ENCODE measurements at regions not wholly inside any gene's neighbourhood (a gene's known extent, or its start where the extent isn't known, plus 50 kb on each side); places are given as distances from the start of the nearest gene placed in this dataset.

DNA sequence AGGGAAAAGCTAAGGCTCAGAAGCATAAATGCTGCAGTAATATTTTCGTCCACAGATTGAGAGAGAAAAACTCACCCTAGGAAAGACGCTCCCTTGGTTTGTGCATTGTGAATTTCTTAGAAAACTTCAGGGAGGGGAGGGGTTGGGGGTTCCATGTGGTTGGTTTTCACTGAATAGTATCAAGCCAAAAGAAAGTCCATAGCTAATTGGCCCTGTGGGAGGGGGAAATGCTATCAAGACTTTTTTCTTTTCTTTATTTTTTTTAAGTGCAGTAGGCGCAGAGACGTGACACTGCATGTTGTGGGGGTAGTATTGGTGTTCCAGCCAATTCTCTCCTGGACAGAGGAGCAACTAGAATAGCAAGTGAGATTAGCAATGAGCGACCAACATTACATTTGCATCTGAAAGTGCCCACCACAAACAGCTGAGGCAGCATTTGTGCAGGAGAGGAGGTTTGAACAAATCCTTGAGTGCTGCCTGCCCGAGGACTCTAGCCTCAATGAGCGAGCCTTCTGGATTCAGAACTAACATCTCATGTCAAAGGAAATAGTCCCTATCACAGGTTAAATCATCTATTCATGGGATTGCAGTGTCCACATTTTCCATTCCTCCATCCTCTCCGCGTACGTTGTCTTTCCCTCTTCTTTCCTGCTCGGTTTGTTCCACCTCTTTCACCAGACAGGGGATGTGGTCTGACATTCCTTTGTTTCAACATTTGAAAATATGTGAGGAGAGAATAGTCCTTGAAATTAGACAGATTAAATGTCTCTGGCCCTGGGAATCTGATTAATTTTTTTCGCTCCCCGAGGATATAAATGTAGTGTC, 118.0 kb upstream of the MARK1 start:
- no peak for DNase-seq

DNA sequence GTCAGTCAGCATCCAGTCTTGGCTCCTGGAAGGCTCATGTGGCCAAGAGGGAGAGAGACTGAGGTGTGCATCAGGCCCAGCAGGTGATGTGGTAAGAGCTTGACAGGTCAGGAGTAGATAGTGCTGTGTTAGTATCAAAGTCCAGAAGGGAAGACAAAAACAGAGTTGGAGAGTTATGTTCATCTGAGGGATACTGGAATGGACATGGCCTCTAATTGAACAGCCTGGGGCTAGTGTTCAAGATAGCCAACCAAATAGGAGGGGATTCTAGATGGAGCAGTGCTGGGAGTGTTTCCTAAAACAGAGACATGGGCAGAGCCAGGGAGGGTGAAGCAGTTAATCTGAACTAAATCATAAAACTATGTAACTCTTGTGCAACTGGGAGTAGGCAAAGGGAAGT, 120.7 kb upstream of the MARK1 start:
- DNase-seq = no peak

DNA sequence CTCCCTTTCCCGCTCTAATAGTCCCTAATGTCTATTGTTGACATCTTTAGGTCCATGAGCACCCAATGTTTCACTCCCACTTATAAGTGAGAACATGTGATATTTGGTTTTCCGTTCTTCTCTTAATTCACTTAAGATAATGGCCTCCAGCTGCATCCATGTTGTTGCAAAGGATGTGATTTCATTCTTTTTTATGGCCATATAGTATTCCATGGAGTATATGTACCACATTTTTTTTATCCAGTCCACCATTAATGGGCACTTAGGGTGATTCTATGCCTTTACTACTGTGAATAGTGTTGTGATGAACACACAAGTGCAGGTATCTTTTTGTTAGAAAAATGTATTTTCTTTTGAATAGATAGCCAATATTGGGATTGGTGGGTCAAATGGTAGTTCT, 126.0 kb upstream of the RAB3GAP2 start:
- DNase-seq = no peak

DNA sequence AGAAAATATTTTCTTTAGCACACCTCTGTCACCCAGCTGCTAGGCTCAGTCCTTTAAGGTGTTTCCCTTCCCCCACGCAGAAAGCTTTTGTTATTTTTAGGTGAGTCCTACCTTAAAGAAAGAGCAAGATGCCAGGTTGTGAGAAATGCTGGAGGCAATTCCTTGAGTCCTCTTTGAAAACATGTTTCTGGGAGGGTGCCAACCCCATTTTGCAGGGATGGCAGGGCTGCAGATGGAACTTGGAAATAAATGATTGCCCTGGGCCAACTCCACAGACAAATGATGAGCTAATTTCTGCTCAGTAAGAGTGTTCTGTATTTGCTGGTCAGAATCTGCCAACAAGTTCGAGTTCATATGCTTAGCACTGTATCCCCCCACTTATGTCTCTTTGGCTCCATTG, 119.2 kb upstream of the RAB3GAP2 start:
- DNase-seq = no peak

DNA sequence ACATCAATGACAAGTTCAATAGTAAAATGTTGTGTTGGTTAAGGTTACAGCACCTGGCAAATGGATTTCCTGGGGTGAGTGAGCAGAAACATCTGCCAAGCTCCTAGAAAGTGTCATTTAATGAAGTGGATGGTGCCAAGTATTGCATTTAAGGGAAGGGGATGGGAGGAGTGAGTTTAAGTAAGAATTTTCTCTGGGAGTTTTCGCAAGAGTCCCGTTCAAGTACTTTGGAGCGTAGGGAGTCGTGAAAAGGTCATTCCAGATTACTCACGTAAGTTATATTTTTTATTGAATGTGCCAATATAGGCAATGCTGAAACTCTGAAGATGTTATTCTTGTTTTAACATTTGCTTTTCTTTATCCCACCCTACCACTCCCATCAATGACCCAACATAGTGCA, 117.4 kb upstream of the RAB3GAP2 start:
- no peak for DNase-seq

DNA sequence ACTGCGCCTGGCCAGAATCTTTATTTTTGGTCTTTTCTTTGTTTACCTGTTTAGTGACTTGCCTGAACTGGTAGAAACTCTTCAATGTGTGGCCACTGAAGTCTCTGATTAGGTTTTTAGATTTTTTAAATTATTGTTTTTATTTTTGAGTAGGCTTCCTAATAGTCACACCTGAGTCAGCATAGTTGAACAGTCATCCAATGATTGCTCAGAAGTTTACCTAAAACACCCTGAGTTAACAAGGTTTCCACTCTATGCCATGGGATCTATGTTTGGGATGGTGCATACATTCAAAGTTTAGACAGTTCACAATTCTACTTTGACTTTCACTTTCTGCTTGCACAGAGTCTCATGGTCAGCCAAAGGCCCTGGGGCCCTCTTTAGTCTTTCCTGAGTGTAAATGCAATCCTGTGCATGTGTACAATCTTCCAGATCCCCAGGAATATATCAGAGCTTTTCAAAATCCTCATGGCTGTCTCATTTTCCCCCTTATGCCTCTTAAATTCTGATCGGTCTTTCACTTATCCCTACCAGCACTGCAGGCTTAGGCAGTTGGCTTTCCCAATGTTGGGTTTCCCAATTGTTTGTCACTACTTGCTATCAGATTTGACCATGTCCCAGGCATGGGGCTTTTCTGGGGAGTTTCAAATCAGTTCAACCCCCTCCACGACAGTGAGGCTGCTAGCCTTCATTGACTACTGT, 114.4 kb upstream of the RAB3GAP2 start:
- DNase-seq = peak; percentile 18

DNA sequence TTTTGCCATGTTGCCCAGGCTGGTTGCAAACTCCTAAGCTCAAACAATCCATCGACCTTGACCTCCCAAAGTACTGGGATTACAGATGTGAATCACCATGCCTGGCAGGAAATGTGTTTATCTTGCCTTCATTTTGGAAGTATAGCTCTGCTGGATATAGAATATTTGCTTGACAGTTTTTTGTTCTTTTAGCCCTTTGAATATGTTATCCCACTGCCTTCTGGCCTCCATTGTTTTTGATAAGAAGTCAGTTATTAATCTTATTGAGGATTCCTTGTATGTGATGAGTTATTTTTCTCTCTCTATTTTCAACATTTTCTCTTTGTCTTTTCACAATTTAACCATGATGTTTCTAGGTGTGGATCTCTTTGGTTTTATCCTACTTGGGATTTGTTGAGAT, 112.9 kb upstream of the RAB3GAP2 start:
- peak; percentile 15 for DNase-seq

DNA sequence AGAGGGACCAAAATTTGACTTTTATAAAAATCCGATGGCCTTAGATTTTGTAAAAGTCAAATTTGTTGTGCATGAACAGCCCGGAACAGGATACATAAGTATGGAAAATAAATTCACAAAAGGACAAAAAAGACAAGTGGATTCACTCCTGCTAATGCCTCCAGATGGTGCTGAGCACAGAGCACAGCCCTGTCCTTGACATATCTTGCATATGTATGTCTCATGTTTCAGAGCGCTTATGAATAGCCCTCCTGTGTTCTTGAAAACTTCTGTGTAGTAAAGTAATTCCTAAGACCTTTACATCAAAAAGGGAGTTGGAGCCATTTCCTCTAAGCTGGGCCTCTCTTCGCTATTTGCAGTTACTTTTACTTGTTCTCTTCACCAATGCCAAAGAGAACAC, 110.7 kb upstream of the RAB3GAP2 start:
- DNase-seq = no peak

DNA sequence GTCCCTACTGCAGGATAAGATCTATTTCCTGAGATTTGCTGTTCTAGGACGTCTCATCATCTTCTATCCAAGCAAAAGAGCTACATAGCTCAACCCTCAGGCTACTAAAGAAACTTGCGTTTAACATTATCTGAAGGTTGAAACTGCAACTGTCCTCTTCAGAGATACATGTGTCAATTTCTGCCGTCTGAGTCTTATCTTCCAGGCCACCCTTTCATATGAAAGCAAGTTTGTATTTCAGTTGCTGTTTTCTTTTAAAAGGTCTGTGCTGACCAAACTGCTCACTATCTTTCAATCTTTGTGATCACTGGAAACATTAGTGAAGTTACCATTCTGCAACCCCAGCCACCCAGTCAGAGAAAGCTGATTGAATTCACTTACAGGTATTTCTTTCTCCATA, 108.6 kb upstream of the RAB3GAP2 start:
- peak; percentile 77 for DNase-seq

DNA sequence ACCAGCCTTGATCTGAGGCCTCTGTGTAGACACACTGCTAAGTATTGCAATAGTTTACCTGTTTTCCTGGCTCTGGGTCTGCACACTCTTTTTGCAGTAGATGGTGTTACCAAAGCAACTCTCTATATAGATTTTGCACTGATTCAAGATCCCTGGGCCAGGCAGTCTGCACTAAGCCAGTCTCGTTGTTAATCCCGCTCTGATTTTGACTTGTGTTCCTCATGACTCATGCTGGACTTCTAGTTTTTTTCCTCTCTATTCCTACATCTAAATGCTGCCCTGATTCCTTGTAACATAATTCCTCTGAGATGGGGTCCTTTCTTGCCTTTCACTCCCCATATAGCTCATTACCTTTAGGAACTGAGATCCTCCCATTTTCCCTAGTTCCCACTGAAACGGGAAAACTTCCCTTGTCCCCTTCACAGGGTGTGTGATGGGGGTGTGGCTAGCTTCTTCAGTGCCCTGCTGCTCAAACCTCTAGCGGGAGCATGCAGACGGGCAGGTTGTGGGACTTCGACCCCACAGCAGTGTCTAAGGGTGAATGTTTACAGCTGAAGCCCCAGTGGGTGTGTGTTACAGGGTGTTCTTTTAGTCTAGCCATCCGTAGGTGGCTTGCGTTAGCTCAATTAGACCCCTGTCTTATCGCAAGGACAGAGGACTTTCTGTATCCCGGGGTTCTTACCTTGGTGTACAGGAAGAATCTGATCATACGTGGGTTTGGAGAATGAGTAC, 106.5 kb upstream of the RAB3GAP2 start:
- DNase-seq = no peak

DNA sequence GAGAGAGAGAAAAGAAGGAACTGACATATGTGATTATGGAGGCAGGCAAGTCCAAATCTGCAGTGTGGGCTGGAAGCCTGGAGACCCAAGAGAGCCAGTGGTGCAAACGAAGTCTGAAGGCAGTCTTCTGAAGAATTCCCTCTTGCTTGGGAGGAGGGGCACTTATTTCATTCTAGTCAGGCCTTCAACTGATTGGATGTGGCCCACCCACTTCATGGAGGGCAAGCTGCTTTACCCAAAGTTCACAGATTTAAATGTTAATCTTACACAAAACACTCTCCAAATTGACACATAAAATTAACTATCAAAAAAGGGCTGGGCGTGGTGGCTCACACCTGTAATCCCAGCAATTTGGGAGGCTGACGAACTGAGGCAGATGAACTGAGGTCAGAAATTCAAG, 103.5 kb upstream of the RAB3GAP2 start:
- no peak for DNase-seq

DNA sequence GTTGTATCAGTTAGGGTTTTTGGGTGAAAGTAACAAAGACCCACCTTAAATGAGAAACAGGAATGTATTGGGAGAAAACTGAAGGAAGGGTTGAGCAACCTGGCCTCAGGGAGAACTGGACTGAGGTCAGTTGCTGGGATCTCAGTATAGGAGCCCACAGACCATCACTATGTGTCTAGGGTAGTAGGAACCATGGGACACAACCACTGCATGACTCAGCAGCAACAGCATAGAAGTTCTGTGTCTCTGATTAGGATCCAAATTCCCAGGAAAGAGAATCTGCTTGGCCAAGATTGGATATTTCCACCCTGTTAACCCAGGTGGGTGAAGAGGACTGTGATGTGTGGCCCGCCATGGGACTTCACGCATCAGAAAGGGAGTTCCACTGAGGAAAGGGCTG, 102.2 kb upstream of the RAB3GAP2 start:
- no peak for DNase-seq

DNA sequence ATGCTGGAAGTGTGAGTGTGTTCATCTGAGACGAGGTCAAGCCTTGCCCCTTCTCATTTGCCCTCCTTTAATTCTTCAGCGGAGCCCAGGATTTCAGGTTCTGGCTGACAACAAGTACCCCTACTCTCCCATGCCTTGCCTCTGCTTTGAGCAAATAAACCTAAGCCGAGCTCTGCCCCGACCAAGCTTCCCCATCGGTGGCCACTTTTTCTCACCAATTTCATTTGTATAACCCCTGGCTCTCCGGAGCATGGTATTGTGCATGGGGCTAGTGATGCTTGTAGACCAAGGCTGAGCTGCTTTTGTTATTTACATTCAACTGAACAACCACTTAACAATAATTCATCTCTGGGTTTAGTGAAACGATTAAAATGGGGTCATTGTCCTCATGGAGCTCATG, 100.2 kb upstream of the RAB3GAP2 start:
- DNase-seq = no peak

DNA sequence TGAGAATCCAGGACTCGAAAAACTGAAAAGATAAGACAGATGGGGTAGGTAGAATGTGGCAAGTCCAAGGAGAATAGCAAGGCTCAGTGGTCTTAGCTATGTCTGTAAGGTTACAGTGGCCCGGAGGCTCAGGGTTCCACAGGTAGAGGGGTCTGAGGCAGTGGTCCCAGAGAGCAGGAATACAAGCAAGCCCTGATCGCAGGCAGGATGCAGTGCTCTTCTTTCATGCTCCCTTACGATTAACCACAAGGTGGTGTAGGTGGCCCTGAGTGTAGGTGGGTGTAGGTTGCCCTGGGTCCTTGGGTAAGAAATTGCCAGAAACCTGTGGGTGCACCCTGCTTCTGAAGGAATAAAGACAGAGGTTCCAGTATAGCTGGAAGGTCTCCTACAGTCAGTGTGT, 99.1 kb upstream of the RAB3GAP2 start:
- DNase-seq = peak; percentile 22

DNA sequence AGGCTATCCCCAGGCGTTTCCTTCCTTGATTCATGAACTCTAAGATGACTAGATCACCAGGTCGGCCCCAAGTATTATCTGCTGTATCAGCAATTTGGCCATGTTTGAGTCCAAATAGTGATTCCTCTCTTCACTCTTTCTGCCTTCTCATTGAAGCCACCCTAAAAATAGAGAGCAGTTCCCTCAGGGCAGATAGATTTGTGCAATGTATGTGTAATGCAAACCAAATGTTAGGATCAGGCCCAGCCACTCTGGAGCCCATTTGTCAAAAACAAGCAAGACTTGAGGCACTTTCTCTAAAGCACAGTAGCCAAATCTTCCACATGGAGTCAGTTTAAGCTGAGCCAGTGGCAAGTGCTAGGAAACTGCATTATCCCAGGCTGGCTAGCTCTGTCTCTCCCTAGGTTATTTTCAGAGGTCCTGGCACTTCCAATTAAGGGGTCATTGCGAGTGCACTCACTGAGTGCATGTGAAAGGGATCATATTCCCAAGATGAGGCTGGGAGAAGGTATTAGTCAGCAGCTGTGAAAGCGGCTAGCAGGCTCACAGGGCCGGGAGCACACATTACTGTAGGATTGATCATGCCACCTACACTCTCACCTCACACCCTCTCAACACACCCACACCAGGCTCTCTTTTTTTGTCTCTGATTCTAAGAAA, 97.9 kb upstream of the RAB3GAP2 start:
- no peak for DNase-seq

DNA sequence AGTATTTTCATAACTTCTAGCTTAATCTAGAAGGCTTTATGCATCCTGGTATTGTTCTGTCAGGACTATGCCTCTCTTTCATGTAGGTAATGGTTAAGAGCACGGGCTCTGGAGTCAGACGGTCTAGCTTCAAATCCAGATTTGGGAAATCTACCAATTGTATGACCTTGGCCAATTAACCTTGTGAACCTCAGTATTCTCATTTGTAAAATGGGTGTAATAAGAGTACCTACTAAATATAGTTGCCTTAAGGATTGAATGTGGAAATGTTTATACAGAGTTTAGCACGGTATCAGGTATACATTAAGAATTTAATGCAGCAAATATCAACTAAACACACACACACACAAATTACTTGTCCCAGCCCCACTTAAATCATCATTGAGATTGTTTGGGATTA, 97.3 kb upstream of the RAB3GAP2 start:
- DNase-seq = no peak

DNA sequence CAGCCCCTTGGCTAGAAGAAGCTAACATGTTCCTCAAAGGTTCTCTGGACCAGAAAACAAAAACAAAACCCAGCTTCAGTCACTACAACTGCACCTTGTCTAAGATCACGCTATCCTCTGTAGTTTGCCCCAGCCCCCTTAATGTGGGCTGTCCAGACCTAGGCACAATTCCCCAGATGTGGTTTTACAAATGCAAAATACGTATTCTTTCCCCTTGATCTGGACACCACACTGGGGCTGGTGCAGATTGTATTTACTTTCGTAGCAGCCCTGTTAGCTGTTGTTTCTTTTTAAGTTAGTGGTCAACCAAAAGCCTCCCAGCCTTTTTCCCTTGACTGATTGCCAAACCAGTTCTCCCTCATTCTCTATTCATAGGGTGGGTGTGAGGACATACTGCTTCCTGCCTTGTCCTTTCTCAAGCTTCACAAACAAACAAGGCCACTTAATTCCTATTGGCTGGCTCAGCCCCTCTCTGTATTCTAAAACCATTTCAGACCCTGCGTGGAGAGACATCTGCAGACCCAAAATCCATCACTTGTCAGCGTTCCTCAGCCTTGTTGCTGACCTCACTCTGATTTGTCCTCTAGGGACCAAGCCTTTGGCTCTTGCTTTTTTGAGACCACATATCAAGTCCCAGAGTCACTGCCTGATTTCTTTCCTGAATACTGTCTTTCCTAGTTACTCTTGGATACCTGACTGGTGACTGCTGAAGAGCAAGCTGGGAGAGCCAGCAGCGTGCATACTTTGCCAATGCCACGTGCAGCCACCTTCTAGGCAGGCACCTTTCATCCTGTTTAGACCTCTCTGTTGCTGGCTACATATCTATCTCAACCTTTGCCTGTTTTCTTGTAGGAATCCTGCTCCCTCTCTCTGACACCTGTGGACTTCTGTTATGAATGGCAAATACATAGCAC, 96.4 kb upstream of the RAB3GAP2 start:
- no peak for DNase-seq

DNA sequence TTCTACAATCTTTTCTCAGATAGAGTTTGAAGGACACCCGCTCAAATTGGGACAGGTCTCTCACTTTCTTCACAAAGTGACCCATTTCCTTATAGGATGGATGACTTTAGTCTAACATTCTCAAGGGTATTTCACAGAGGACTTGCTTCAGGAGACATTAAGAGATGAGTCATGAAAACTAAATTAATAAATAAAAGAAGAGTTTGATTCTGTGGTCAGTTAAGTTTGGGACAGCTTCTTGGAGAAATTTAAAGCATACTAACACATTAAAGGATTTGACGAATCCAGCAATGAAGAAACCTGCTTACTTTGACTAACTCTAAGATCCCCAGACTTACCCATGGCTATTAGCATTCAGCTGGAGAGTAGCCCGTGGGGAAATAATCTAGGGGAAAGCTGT, 95.6 kb upstream of the RAB3GAP2 start:
- no peak for DNase-seq

DNA sequence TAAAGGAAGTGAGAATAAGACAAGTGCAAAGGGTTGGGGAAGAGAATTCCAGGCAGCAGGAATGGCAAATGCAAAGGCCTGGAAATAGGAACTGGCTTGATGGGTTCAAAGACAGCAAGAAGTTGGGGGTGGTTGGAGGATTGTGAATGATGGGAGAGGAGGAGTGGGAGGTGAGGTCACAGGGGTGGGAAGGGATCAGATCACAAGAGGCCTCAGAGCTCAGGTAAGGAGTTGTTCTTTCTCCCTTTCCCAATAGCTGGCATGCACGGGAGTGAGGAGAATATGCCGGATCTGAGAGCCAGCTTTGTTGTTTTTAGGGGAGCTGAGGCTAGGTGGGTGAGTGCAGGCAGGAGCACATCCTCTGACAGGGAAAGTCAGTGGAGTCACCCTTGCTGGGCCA, 94.0 kb upstream of the RAB3GAP2 start:
- DNase-seq = no peak

DNA sequence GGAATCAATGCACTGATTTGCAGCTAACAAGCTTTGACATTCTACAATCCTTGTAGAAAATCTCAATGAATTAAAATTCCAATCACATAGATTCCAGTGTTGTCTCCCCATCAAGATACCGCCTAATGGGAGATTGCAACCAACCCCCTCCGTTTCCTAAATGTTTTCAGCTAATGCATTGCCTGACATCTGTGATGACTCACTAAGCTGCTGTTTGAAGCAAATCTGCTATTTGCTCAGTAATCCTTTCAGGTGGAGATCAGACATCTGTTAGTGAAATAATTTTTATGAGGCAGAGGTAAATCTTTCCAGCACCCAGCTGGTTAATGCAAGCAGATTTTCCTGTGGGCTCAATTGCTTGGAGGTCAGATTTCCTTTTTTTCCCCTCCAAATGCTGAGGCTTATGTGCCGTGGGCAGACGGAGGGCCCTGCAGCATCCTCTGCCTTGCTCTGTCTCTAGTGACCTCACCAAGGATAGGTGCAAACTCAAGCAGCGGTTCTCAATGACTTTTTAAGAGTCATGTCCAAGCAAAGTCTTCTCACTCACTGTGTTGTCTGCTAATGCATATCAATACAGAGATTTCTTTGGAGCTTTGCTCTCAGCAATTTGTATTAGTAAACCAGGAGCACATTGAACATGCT, 91.1 kb upstream of the RAB3GAP2 start:
- DNase-seq = no peak

DNA sequence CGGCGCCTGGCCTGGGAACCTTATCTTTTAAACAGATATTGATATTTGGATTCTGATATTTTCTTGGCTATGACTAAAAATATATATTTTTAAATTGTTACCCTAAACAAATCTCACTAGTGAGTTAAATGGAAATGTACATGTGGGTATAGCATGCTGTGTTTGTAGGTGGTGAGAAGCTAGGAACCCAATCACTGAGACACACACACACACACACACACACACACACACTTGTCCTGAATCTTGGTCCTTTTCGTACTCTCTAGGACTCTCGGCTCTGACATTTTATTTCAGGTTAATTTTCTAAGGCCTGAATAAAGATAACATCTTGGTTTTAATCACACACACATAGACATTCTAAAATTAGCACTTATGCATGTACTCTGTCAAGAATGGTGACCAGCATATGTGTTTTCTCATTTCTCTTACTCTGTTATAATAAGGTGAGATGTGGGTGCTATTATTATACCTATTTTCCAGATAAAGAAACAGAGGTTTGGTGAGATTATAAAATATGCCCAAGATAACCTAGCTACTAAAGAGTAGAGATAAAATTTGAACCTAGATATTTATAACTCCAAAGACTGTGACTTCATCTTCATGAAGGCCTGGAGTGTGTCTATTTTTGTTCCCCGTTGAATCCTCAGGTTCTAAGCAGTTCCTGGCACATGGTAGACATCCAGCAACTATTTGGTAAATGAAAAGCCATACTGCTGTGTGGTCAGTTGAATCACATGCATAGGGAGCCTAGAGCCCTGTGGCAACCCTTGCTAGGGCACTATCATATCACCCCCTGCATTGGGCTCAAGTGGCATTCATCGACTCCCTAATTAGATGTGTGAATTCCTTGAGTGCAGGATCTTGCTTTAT, 85.0 kb upstream of the RAB3GAP2 start:
- no peak for DNase-seq

Measured in OCI-M1 (cell line).